Fibroblast of skin of right biceps (primary cell): ENCODE measurements at regions not wholly inside any gene's neighbourhood (a gene's known extent, or its start where the extent isn't known, plus 50 kb on each side); places are given as distances from the start of the nearest gene placed in this dataset.
A peak's percentile ranks its signal among the peaks of the same experiment; 100 is the strongest.

Experiments
- DNase-seq: peaks from one replicate; pipeline ENCODE4 v3.0.0-alpha.2; 2013

DNA sequence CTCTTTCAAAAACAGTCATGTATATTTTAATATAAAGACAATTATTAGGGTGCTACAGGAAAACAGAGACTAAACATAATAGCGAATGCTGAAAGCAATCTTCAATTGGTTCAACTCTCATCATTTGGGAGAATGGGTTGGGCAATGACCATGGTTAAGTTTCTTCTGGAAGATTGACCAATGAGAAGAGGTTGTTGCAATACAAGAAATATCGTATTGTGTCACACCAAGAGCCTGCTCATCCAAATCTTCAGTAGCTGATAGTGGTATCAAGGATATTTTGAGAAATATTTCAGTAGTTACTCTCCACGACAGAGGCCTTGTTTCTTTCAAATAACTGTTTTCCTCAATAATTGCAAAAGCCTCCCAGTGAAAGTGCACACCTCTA lies 83.0 kb upstream of the FNDC3A start:
- no peak for DNase-seq

- DNase-seq = peak; percentile 56
Observed at GRCh38 chr13:48896312-48896711, 79.4 kb upstream of the FNDC3A start.

- no peak for DNase-seq
Observed at GRCh38 chr13:48901781-48902180, 73.9 kb upstream of the FNDC3A start.

- DNase-seq = peak; percentile 0
Observed at GRCh38 chr13:48902368-48902767, 73.3 kb upstream of the FNDC3A start.

DNA sequence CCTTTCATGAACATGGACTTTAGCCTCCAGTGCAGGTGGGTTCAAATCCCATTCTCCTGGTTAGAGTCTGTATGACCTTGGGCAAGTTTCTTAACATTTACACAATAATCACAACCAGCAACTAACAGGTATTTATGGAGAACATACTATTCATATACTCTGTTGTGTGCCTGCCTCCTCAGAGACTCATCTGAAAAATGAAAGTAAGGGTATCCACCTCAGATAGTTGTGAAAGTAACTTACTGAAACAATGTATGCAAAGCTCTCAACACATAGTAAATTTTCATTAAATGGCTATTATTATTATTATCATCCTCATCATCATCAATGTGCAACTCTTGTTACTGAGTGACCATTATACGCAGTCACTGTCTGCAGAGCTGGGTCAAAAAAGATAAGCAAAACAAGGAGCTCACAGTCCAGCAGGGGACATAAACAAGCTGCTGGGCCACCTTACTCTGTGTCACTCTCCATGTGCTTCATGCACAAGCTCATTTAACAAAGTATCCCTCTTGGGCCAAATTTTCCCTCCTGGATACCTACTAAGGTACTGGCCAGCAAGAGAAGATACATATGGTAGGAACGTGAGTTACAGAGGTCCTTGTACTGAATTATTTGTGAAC lies 70.9 kb upstream of the FNDC3A start:
- no peak for DNase-seq

- DNase-seq = no peak
Observed at GRCh38 chr13:48906200-48906599, 69.5 kb upstream of the FNDC3A start.

GRCh38 chr13:48908381-48909055 lies 67.2 kb upstream of the FNDC3A start:
- DNase-seq = peak; percentile 2

DNA sequence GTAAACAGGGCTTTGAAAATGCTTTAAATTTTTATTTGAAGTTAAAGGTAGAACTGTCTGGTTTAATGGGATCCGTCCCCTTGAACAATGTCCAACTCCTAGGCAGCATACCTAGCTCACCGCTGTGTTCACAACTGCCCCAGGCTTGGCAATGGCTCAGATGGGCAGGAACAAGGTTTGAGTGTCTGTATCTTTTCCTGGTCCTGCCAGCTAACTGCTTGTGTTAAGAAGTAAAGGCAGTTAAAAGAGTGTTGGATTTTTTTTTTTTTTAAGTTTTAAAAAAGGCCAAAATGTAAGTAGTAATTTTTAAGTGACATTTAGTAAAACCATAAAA lies 66.7 kb upstream of the FNDC3A start:
- no peak for DNase-seq

DNA sequence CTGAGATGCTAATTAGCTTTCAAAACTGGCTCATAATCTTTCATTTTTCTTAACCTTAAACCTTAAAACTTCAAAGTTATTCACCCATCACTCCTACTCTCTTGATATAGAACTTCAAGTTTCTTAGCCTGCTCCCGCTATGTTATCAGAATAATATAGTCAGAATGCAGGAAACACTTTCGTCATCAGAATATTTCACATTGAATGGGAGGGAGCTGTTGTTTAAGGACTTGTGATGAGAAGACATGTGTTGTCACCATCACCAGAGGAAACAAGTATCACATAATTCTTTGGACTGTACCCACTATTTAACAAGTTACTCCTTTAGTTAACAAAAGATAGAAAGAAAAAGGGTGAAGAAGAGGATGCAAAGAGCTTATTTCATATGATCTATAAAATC lies 65.0 kb upstream of the FNDC3A start:
- no peak for DNase-seq

- no peak for DNase-seq
Observed at GRCh38 chr13:48919751-48920150, 56.0 kb upstream of the FNDC3A start.

DNA sequence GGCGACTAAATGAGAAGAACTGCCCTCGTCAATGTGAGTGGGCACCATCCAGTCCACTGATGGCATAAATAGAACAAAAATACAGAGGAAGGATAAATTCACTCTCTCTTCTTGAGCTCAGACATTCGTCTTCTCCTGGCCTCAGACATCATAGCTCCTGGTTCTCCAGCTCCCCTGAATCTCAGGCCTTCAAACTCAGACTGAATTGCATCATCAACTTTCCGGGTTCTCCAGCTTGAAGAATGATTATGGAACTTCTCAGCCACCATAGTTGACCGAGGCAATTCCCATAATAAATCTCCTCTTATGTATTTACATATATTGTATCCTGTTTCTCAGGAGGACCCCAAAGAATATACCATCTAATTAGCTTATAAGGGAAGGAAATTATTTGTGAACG lies 55.0 kb upstream of the FNDC3A start:
- no peak for DNase-seq

DNA sequence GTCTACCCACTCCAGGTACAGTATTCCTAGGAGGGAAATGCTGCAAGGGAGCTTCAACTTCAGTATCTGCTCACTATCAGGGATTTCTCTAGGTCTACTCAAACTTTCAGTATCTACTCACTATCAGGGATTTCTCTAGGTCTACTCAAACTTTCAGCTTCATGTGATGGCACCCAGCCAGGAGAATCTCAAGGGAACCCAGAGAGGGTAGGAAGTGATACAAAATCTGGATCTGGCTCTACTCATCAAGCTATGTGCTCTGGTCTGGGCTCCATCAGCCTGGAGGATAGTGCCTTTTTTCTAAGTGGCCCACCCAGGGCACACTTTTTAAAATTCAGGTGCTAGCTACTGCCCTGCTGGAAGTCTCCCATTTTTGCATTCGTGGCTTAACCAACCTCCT lies 52.3 kb upstream of the FNDC3A start:
- peak; percentile 1 for DNase-seq

GRCh38 chr13:48925001-48925400 lies 50.7 kb upstream of the FNDC3A start:
- no peak for DNase-seq
